ENCODE measurements at regions not wholly inside any gene's neighbourhood (a gene's known extent, or its start where the extent isn't known, plus 50 kb on each side); places are given as distances from the start of the nearest gene placed in this dataset.

DNA sequence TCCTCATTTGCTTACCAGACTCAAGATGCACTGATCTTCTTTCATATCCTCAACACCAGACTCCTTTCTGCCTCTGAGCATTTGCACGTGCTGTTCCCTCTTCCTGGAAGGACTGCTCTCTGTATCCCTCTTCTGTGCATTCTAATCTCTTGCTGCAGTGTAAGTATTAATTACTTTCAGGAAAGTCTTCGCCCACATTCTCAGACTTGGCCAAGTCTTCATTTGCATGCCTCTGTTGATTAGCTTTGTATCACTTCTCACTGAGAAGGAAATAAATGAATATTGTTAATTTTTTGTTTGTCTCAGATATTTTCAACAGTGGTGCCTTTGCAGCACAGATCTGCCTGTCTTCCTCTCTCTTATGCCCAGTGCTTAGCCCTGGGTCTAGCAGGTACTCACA, 50.3 kb upstream of the RAB3GAP2 start:
- intact Hi-C loops (cut with DNase I) = no loop called here
- DNase-seq = no peak
- H3K27ac ChIP-seq = no peak overlapping the region
- H3K36me3 ChIP-seq (ENCODE audit: insufficient read depth in 1 of 2, low read depth in 1 of 2) = no peaks in the 10 kb centered on the region
- WGBS, 3 donors = 45 to 82% (median 82%) methylated on average over 2 of the region's 2 CpGs
- no peaks in the 10 kb centered on the region for H3K27me3 ChIP-seq (ENCODE audit: insufficient read depth in 3 of 3, low read length in 2 of 3)
- H3K9me3 ChIP-seq = no peaks in the 10 kb centered on the region
- no peaks in the 10 kb centered on the region for H3K4me1 ChIP-seq
- no peak for ATAC-seq
- no peak overlapping the region for H3K4me3 ChIP-seq
- TF ChIP-seq, protein P1, sequence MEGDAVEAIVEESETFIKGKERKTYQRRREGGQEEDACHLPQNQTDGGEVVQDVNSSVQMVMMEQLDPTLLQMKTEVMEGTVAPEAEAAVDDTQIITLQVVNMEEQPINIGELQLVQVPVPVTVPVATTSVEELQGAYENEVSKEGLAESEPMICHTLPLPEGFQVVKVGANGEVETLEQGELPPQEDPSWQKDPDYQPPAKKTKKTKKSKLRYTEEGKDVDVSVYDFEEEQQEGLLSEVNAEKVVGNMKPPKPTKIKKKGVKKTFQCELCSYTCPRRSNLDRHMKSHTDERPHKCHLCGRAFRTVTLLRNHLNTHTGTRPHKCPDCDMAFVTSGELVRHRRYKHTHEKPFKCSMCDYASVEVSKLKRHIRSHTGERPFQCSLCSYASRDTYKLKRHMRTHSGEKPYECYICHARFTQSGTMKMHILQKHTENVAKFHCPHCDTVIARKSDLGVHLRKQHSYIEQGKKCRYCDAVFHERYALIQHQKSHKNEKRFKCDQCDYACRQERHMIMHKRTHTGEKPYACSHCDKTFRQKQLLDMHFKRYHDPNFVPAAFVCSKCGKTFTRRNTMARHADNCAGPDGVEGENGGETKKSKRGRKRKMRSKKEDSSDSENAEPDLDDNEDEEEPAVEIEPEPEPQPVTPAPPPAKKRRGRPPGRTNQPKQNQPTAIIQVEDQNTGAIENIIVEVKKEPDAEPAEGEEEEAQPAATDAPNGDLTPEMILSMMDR (IDR thresholded peaks at IDR 0.05) = no peak
